Hindlimb muscle (tissue), 1 donor: ENCODE measurements at regions not wholly inside any gene's neighbourhood (a gene's known extent, or its start where the extent isn't known, plus 50 kb on each side); places are given as distances from the start of the nearest gene placed in this dataset.
A peak's percentile ranks its signal among the peaks of the same experiment; 100 is the strongest.
"Not testable (repeated sequence)": the region's sequence is repeated elsewhere in the genome, so short reads cannot be mapped to it uniquely, and the experiment has no call there.

Experiments
- DNase-seq: peaks from one replicate; pipeline ENCODE4 v3.0.0-alpha.2; 2013

DNA sequence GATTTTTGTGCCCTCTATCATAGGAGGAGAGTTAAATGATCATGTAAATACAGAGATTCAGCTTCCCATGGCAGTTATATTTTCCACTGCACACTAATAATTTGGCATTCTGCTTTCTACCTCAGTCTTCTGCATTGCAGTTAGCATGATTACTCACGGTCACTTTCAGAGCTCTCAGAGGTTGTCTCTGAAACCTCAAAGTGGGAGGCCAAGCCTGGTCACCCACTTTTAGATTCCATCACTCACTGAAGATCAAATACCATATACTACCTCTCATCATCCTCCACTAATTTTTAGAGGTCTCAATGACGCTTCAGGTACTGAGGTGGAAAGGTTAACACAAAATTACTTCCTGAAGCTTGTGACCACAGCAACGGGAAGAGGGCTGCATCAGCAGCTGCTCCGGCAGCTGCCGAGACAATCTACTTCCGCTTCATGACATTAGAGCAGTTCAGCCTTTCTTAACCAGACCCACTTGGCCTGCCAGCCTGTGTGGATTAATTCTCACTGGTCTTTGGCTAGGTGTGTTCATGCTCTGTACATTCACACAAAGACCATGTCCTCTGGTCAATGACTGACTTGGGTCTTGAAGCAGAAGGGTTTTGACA lies 416.4 kb upstream of the PDZRN3 start:
- DNase-seq: no peak

DNA sequence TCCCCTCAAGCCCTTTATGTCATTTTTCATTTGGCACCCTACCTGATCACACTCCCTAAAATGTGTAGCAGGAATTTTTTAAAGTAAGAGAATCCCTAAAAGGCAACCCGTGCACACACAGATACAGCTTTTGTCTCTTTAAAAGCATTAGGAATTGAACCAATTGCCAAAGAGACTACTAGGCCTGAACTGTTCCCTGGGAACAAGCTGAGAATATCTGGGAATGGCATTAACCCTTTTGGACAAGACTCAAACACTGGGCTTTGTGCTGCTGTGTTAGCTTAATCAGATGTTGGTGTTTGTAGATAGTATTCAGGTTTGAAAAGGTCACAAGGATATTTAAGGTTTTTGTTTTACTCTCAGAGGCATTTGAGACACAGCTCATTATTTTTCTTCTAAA lies 414.4 kb upstream of the PDZRN3 start:
- DNase-seq: peak; percentile 22

DNA sequence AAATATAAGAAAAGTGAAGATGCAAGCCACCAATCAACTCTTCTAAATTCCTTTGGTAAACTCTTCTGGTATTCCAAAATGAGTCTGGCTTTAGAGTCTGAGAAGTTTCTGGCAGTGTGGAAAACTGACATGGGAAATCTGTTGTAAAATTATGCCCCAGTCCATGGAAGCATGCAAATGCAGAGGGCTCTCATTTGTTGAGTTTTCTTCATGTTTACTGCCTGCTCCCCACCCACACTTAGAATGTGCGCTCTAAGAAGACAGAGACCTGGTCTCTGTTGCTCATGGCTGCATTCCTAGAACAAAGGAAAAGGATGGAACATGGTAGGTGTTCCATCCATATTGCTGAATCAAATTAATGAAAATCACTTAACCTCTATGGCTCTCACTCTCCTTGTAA lies 411.8 kb upstream of the PDZRN3 start:
- no peak for DNase-seq

DNA sequence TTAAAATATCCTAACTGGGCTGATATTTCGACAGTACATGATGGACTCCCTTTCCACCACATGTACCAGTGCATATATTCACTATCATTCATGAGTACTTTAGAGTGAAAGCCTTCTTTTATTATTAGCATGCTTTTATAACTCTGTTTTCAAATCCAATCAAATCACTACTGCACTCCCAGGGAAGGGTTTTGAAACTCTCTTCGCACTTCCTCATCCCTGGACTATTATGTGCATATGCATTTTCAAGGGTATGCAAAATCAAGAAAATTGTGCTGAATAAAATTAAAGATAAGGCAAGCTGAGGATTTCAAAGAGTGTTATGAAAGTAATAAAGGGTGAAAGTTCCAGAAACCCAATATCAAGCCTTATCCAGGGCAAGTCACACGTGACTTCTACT lies 411.4 kb upstream of the PDZRN3 start:
- no peak for DNase-seq

DNA sequence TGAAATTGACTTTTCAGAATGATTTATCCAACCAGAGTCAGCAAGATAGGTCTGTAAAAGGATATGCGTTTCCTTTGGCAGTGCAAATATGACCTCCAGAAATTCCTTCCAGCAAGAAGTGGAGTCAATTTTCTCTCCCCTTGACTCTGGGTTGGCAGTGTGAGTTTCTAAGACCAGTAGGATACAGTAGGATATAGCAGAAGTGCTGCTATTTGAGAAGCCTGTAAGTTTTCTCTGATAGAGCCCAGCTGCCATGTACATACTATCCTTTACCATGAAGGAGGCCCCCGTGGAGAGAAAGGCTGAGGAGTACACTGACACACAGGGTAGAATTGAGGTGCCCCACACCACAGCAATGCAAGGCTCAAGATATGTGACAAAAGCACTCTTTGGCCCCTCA lies 409.1 kb upstream of the PDZRN3 start:
- DNase-seq: no peak

DNA sequence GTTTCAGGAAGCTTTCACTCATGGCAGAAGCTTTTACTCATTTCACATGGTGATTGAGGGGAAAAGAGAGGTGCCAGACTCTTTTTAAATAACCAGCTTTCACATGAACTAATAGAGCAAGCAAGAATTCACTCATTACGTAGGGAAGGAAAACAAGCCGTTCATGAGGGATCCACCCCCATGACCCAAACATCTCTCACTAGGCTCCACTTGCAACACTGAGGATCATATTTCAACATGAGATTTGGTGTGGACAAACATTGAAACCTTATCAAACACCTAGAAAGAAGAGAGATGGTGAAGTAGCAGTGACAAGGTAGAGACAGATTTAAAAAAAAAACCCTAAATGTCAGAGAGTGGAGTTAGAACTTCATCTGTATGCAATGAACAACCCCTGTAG lies 408.6 kb upstream of the PDZRN3 start:
- no peak for DNase-seq

DNA sequence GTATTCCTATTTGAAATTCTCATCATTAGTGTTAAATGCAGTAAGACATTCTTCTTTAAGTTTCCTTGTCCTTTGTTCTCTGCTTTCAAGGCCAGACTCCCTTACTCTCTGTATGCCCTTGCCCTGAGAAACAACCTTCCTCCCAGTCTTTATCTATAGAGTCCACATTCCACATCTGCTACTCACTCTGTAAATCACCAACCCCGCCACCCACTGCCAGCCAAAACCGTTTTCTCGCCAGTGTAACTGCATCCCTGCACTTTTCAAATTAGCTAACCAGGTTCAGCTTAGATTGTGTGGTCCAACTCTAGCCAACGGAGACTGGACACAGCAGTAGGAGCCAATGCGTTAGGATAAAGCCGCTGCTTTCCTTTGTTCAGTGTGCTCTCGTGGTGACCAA lies 402.4 kb upstream of the PDZRN3 start:
- no peak for DNase-seq

DNA sequence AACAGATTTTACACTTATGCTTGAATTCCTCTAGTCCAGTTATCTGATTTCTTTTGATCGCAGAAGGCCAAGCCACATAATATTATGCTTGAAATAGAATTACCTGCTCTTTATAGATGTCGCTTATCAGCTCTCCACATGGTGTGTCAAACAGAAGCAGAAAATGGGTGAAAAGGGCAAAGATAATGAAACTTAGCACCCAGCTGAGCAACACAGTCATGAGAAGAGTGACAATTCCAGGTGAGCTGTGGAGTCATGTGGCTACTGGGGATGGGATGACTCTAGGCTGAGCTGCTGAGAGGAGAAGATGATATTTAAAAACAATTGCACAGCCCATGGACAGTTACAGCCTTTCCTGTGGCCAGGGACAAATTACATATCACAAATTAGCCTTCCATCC lies 398.7 kb upstream of the PDZRN3 start:
- no peak for DNase-seq

DNA sequence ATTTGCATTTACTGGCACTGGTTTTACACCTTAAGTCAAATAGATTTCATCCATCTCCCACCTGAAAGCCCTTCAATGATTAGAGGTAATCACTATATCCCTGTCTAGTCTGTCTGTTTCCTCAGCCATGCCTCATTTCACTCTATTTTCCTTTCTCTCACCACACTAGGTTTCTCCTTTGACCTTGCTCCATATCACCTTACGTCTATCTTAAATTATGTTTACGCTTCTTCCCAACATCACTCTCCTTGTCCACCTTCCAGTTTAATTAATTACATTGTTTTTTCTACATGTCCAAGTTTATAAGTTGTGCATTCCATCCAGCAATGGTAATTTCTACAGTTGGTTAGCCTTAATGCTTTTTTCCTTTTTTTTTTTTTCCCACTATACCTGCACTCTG lies 396.7 kb upstream of the PDZRN3 start:
- no peak for DNase-seq

DNA sequence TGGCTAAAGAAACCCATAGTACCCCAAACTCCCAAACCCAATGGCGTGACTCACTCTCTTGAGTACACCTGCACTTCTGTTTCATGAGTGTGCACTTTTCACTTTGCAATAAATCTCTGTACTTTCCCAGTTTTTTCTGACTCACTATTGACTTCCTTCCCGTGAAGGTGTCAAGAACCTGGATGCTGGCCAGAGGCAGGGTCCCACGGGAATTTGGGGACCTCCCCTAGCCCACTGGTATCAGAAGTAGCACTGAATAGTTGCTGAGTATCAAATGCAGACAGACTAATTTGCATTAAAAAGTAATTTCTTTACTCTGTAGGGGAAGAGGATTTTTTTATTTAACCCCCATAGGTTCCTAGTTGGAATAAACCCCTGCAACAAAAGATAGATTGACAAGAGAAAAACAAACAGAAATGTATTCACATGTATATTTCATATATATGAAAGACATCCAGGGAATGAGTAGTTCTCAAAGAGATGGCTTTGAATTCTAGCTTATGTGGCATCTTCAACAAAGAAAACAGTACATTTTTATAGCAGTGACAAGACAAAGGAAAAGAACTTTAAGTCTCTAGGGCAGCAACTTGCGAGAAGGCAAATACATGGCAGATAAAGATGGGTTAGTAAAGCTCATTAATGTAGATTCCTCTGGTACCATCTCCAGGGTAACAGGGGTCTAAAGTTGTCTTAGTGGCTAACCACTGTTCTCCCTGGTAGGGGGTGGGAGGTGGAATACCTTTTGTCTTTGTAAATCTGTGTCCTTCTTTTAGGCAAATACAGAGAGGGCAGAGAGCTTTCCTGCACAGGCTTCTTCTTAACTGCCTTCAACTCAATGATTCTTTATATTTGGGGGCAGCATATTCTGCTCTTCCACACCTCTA lies 385.5 kb upstream of the PDZRN3 start:
- DNase-seq: no peak

DNA sequence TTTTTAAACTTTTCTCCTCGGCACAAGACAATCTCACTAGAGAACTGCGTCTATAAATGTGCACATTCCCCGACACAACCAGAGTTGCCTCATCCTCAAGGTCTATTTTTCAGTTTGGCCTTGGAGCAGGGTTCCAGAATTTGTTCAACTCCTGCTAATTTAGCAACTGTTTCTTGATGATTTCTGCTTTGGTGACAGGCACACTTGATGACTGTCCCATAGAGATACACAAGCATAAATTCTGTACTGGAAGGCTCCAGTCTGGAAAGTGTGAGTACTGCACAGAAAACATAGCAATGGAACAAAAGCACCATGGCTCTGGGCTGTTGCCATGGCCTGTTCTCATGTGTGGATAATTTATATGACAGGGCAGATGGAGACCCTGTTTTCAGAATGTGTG lies 379.6 kb upstream of the PDZRN3 start:
- peak; percentile 52 for DNase-seq

DNA sequence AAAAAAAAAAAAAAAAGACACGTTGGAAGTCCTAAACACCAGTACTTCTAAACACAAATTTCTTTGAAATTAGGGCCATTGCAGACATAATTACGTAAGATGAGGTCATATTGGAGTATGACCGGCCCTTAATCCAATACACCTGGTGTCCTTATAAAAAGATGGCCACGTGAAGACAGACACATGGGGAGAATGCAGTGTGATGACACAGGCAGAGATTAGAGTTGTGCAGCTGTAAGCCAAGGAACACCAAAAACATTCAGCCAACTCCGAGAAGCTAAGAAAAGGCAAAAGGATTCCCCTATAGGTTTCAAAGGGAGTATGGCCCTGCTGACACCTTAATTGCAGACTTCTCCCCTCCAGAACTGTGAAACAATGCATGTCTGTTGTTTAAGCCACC lies 379.0 kb upstream of the PDZRN3 start:
- no peak for DNase-seq

DNA sequence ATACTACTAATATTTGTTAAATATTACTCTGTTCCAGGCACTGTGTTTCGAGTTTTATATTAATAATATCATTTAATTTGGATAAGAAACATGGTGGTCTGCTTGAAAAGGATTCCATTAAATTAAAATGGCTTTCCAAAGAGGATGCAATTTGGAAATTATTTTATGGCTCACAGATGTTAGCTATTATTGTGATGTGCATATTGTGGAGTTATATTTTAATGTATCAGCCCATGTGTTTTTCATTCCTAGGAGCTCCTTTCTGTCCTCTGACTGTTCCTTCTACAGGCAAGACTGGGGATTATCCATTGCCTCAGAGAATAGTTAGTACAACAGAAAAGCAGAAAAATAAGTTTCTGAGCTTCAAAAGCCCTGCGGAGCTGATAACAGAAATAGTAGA lies 376.7 kb upstream of the PDZRN3 start:
- no peak for DNase-seq

DNA sequence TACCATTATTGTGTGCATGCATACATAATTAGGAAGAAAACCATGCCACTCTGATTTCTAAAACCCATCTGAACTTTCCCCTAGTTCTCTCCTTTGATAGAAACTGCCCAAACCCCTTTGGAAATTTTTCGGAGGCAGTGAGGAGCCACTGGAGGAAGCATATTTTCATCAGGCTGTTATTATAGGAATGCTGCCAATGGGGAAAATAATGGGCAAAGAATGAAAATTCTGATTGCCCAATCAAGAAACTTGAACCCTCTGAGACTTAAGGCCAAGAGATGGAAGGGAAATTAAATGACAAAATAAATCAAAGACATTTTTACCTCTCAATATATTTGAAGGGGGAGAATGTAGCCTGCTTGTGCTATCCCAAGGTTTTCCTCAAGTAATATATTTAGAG lies 376.0 kb upstream of the PDZRN3 start:
- DNase-seq: no peak

DNA sequence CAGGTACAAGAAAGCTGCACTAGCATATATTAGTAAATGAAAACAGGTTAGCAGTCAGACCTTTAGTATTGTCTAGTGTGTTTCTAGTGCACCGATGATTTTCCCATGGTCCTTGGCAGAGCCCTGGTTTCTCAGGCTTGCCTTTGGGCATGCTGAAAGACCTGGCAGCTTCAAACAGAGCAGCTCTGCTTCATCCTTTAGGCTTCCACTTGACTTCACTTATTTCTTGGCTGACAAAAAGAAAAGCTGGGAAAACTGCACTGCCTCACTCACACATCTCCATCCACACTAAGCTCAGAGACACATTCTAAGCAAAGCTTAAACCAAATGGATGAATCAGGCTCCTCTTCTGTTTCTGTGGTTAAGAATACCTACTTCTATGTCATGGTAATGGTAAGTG lies 374.8 kb upstream of the PDZRN3 start:
- no peak for DNase-seq

DNA sequence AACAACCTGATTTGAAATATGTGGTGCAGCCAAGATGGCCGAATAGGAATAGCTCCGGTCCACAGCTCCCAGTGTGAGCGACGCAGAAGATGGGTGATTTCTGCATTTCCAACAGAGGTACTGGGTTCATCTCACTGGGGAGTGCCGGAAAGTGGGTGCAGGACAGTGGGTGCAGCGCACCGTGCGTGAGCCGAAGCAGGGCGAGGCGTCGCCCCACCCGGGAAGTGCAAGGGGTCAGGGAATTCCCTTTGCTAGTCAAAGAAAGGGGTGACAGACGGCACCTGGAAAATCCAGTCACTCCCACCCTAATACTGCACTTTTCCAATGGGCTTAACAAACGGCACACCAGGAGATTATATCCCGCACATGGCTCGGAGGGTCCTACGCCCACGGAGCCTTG lies 365.9 kb upstream of the PDZRN3 start:
- DNase-seq: not testable (repeated sequence)

DNA sequence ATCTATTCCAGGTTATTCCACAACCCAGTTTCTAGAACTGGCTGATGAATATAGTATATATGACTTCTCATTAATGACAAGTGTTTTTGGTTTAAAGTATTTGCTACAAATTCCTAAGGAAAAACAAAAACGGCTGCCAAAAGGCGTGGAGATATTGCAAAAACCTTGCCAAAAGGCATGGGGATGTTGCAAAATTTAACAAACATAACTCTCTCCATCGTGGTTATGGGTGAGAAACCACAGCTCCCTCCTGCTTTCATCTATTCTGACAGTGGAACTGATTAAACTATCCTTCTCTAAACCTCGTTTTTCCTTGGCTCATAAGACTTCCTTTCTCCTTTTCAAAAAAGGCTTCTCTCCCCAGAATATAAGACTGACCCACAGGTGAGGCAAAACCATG lies 342.0 kb upstream of the PDZRN3 start:
- DNase-seq: no peak

DNA sequence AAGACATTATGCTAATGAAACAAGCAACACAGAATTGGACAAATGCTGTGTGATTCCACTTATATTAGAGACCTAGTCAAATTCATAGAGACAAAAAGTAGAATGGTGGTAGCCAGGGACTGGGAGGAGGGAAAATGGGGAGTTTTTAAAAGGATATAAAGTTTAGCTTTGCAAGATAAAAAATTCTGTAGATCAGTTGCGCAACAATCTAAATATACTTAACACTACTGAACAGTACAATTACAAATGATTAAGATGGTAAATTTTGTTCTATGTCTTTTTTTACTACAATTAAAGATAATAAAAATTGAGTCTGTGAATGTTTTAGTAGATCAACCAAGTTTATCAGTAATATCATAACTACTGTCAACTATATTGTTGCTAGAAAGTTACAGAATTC lies 340.1 kb upstream of the PDZRN3 start:
- DNase-seq: no peak

DNA sequence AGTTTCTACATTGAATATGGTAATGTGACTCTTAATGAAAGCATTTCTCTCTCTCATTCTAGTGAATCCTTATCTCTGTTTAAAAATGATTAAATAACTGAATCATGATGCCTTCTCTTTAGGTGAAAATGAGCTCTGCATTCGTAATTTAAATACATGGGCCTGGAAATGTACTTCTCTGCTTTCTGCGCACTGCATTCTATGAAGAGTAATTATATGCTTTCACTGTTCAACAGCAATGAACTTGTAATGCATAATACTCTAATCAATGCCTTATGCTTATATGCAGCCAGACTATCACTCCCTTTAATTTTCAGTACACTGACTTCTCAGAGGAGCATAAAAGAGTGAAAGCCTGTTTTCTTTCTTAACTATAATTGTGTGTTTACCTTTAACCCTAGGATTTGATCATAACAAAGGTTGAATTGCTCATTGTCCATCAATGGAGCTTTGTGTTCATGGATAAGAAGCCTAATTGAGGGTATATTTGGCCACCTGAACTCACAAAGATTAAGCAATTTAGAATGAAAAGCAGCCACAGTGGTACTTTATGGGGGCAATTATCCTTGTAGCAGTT lies 330.8 kb upstream of the PDZRN3 start:
- no peak for DNase-seq

DNA sequence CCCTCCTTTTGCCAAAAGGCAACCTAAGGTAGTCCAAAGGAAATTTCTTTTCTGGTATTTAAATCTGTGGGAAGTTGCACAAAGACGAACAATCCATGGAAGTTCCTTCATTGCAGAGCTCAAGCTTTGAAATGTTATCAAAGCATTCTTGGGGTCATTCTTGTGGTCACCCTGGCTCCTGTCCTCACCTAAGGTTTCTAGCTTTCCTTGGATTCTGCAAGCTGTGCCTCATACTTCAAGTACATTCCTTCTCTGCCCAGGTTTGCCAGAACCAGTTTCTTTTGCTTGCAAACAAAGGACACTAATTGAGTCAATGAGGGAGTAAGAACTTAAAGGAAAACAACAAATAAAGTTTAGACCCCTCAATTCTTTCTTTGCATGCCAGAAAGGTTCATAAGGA lies 329.8 kb upstream of the PDZRN3 start:
- no peak for DNase-seq

DNA sequence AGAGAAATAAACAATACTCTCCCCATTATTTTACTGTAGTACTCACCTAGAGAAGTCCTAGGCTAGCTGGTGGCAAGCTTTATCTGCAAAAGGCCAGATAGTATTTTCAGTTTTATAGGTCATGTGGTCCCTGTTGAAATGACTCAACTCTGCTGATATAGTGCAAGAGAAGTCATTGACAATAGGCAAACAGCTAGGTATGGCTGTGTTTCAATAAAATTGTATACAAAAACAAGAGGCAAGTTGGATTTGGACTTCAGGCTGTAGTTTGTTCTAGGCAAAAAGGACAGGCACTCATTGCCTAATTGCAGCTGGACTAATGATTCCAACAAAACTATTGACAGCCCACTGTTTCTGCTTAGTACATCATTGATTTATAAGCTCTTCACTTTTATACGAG lies 328.0 kb upstream of the PDZRN3 start:
- no peak for DNase-seq

DNA sequence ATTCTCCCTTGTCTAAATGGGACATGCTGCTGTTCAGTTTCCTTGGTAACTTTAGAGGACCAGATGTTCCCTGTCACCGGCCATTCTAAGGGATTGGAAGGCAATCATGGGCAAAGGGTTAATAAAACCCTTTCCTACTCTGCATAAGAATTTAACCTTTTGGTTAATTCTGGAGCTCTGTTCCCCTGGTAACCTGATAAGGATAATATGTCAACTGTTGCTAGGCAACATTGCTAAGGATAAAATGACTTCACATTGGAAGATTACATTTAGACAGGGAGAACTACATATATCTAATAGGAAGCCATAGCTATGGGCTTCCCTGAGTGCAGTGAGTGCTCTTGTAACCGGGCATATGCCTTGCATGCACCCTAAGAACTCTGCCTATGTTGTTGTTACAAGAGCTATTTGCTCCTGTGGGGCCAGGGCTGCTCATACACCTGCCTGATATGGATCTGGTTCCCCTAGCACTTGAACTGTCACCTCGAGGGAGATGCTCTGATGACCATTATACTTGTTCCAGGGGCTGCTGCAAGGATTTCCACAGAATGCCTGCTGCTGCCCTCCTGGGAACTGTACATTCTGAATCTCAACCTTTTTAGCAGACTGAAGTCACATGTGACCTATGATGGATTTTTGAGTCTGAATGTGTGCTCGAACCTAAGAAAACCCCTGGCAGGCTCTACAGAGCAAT lies 326.3 kb upstream of the PDZRN3 start:
- DNase-seq: no peak

DNA sequence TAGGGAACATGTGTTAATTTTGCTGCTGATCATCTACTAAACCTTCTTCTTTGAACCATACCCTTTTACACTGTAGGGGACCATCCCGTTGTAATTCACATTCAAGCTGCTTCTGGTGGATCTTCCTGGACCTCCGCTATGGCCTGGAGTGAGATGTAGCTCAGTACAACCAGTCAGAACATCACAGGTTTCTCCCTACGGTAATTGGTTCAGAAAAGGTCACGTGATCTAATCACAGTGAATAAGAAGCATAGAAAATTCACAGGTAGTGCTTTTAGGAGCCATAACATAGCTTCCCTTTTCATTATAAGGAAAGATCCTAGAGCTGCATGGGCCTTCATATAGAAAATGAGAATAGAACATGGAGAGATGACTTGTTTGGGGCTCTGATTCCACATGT lies 320.8 kb upstream of the PDZRN3 start:
- DNase-seq: no peak

DNA sequence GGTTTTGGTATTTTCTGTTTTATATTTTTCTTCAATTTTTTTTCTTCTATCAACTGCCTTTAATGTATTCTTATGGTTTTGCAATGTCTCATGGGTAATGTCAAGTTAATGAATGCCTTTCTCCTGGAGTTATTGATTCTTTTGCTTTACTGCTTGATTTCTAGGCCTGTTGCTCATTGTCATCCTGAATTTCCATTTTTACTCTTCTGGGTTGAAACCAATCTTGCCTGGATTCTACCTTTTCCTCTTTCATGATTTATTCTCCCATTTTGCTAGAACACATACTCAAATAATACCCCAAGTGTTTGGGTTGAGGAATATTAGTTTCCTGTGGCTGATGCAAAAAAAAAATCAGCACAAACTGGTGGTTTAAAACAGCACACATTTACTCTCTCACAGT lies 315.2 kb upstream of the PDZRN3 start:
- no peak for DNase-seq
